K562 (cell line): ENCODE measurements at regions not wholly inside any gene's neighbourhood (a gene's known extent, or its start where the extent isn't known, plus 50 kb on each side); places are given as distances from the start of the nearest gene placed in this dataset.
A peak's percentile ranks its signal among the peaks of the same experiment; 100 is the strongest.

Experiments
- BCL6 ChIP-seq: fragments of 250-450 bp; sonication (Bioruptor Pico); IDR thresholded peaks from 2 replicates; pipeline ENCODE4 v1.4.0; 2020
- CEBPZ ChIP-seq: fragments of 150-350 bp; IDR thresholded peaks from 2 replicates; pipeline ENCODE4 v1.6.1; 2014; ENCODE audit warnings: low read depth, mild to moderate bottlenecking, low read length, borderline replicate concordance
- POU5F1 ChIP-seq: fragments of 150-350 bp; IDR thresholded peaks from 2 replicates; pipeline ENCODE4 v1.6.1; 2014; ENCODE audit warnings: borderline replicate concordance, low read length, low read depth, mild to moderate bottlenecking; ENCODE audit not compliant: partially characterized antibody
- USF2 ChIP-seq: sonication (generic); formaldehyde crosslinking; IDR thresholded peaks from 2 replicates; pipeline ENCODE4 v1.5.0; 2020; ENCODE audit warnings: missing genetic modification reagents
- ZBTB8A ChIP-seq: fragments of 450-650 bp; IDR thresholded peaks from 2 replicates; pipeline ENCODE4 v1.6.1; 2018; ENCODE audit warnings: mild to moderate bottlenecking, moderate library complexity; ENCODE audit not compliant: partially characterized antibody
- ZC3H8 ChIP-seq: fragments of 450-650 bp; IDR thresholded peaks from 2 replicates; pipeline ENCODE4 v1.6.1; 2017
- ZNF24 ChIP-seq: fragments of 450-650 bp; IDR thresholded peaks from 2 replicates; pipeline ENCODE4 v1.6.1; 2016
- ZNF384 ChIP-seq: IDR thresholded peaks from 2 replicates; pipeline ENCODE4 v1.6.1; 2012; ENCODE audit warnings: low read depth, low read length, improper control_type of control experiment
- ZNF644 ChIP-seq: fragments of 200-800 bp; sonication (Bioruptor generic); IDR thresholded peaks from 2 replicates; pipeline ENCODE4 v1.6.1; 2016; ENCODE audit warnings: low read depth, missing genetic modification characterization, missing compliant biosample characterization
- ZNF707 ChIP-seq: fragments of 250-450 bp; sonication (Bioruptor Pico); conservative IDR thresholded peaks from 2 replicates; pipeline ENCODE4 v1.8.0; 2022; ENCODE audit warnings: inconsistent platforms, mild to moderate bottlenecking, moderate library complexity
- TF ChIP-seq, protein P1 (sequence below): fragments of 450-650 bp; IDR thresholded peaks from 2 replicates; pipeline ENCODE4 v1.6.1; 2016; ENCODE audit warnings: mild to moderate bottlenecking, moderate library complexity
- TF ChIP-seq, protein P2 (sequence below), 2 experiments: fragments of 450-650 bp in 1 of 2; sonication (generic) in 1 of 2; formaldehyde crosslinking in 1 of 2; IDR thresholded peaks in 1 of 2; conservative IDR thresholded peaks in 1 of 2; 2 replicates each; pipeline versions ENCODE4 v1.6.1 to v1.8.1; 2016 to 2023; ENCODE audit warnings: mild to moderate bottlenecking in 2 of 2, moderate library complexity in 2 of 2, inconsistent platforms in 1 of 2, missing genetic modification reagents in 1 of 2

DNA sequence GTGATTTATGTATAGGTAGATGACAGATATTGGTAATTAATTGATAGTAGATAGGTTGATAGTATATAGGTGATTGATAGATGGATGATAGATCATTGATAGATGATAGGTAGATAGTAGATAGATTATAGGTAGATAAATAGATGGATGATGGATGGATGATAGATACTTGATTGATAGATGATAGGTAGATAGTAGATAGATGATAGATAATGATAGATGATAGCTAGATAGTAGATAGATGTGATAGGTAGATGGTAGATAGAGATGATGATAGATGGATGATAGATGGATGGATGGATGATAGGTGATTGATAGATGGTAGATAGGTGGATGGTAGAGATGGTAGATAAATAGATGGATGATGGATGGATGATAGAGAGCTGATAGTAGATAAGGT is 62.0 kb upstream of the SAMD11 start (continued):
- TF ChIP-seq, protein P1, sequence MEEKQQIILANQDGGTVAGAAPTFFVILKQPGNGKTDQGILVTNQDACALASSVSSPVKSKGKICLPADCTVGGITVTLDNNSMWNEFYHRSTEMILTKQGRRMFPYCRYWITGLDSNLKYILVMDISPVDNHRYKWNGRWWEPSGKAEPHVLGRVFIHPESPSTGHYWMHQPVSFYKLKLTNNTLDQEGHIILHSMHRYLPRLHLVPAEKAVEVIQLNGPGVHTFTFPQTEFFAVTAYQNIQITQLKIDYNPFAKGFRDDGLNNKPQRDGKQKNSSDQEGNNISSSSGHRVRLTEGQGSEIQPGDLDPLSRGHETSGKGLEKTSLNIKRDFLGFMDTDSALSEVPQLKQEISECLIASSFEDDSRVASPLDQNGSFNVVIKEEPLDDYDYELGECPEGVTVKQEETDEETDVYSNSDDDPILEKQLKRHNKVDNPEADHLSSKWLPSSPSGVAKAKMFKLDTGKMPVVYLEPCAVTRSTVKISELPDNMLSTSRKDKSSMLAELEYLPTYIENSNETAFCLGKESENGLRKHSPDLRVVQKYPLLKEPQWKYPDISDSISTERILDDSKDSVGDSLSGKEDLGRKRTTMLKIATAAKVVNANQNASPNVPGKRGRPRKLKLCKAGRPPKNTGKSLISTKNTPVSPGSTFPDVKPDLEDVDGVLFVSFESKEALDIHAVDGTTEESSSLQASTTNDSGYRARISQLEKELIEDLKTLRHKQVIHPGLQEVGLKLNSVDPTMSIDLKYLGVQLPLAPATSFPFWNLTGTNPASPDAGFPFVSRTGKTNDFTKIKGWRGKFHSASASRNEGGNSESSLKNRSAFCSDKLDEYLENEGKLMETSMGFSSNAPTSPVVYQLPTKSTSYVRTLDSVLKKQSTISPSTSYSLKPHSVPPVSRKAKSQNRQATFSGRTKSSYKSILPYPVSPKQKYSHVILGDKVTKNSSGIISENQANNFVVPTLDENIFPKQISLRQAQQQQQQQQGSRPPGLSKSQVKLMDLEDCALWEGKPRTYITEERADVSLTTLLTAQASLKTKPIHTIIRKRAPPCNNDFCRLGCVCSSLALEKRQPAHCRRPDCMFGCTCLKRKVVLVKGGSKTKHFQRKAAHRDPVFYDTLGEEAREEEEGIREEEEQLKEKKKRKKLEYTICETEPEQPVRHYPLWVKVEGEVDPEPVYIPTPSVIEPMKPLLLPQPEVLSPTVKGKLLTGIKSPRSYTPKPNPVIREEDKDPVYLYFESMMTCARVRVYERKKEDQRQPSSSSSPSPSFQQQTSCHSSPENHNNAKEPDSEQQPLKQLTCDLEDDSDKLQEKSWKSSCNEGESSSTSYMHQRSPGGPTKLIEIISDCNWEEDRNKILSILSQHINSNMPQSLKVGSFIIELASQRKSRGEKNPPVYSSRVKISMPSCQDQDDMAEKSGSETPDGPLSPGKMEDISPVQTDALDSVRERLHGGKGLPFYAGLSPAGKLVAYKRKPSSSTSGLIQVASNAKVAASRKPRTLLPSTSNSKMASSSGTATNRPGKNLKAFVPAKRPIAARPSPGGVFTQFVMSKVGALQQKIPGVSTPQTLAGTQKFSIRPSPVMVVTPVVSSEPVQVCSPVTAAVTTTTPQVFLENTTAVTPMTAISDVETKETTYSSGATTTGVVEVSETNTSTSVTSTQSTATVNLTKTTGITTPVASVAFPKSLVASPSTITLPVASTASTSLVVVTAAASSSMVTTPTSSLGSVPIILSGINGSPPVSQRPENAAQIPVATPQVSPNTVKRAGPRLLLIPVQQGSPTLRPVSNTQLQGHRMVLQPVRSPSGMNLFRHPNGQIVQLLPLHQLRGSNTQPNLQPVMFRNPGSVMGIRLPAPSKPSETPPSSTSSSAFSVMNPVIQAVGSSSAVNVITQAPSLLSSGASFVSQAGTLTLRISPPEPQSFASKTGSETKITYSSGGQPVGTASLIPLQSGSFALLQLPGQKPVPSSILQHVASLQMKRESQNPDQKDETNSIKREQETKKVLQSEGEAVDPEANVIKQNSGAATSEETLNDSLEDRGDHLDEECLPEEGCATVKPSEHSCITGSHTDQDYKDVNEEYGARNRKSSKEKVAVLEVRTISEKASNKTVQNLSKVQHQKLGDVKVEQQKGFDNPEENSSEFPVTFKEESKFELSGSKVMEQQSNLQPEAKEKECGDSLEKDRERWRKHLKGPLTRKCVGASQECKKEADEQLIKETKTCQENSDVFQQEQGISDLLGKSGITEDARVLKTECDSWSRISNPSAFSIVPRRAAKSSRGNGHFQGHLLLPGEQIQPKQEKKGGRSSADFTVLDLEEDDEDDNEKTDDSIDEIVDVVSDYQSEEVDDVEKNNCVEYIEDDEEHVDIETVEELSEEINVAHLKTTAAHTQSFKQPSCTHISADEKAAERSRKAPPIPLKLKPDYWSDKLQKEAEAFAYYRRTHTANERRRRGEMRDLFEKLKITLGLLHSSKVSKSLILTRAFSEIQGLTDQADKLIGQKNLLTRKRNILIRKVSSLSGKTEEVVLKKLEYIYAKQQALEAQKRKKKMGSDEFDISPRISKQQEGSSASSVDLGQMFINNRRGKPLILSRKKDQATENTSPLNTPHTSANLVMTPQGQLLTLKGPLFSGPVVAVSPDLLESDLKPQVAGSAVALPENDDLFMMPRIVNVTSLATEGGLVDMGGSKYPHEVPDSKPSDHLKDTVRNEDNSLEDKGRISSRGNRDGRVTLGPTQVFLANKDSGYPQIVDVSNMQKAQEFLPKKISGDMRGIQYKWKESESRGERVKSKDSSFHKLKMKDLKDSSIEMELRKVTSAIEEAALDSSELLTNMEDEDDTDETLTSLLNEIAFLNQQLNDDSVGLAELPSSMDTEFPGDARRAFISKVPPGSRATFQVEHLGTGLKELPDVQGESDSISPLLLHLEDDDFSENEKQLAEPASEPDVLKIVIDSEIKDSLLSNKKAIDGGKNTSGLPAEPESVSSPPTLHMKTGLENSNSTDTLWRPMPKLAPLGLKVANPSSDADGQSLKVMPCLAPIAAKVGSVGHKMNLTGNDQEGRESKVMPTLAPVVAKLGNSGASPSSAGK = peak; percentile 22; the same call in 1 of the 2 replicates
- TF ChIP-seq ZBTB8A (no peak), ZNF384 (no peak), ZNF24 (no peak), CEBPZ (no peak), POU5F1 (no peak), ZNF707 (CRISPR knock-in tag) (no peak), ZNF644 (tag) (no peak), USF2 (CRISPR knock-in tag) (no peak), BCL6 (CRISPR knock-in tag) (no peak), ZC3H8 (0 out of 2 replicates have a peak, but pooled peaks have one; percentile 54)
- TF ChIP-seq, protein P2, sequence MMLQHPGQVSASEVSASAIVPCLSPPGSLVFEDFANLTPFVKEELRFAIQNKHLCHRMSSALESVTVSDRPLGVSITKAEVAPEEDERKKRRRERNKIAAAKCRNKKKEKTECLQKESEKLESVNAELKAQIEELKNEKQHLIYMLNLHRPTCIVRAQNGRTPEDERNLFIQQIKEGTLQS (IDR thresholded peaks at IDR 0.05) = no peak
- TF ChIP-seq, protein P2 (CRISPR knock-in tag; conservative IDR thresholded peaks at IDR 0.05) = no peak
